HG03469 (cell line): ENCODE measurements at regions not wholly inside any gene's neighbourhood (a gene's known extent, or its start where the extent isn't known, plus 50 kb on each side); places are given as distances from the start of the nearest gene placed in this dataset.
"Not testable (repeated sequence)": the region's sequence is repeated elsewhere in the genome, so short reads cannot be mapped to it uniquely, and the experiment has no call there.

Source experiments
- ATAC-seq: cut with Tn5 transposase; IDR thresholded peaks from one replicate; pipeline ENCODE4 v1.9.1; 2021; ENCODE audit warnings: mild to moderate bottlenecking, moderate library complexity, moderate number of reproducible peaks; ENCODE audit not compliant: unreplicated experiment

DNA sequence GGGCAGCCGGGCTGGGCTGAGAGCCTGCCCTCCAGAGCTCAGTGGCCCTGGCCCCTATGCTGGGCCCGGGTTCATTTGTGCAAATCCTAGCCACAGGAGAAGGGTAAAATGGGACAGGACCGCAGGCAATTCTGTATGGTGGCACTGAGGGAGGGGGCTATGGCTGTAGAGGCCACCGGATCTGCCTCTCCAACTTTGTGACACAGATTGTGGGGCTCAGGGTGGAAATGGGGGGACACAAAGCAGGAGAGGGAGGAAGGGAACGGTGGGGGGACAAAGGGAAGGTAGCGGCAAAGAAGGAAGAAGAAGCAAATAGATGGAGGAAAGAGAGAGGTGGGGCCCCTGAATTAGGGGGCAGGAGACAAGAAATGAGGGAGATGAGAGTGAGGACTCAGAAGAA is 201.1 kb downstream of the SMAD2 start:
- ATAC-seq, result no peak

DNA sequence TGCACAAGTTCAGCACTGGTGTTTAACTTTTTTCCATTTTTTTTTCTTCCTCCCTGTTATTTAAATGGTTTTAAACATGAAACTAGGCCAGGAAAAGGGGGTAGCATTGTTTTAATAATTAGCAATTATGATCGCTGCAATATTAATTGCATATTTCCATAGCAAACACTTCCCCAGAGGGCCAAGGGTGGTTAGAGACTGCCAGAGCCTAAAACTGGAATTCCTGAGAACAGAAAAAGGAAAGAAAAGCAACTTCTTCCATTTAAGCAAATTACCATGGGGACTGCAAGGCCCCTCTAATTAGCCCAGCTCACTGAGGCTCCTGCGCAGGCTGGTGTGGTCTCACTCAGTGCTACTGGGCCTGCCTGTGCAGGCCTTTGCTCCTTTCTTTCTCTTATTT is 201.5 kb downstream of the SMAD2 start:
- no peak for ATAC-seq

DNA sequence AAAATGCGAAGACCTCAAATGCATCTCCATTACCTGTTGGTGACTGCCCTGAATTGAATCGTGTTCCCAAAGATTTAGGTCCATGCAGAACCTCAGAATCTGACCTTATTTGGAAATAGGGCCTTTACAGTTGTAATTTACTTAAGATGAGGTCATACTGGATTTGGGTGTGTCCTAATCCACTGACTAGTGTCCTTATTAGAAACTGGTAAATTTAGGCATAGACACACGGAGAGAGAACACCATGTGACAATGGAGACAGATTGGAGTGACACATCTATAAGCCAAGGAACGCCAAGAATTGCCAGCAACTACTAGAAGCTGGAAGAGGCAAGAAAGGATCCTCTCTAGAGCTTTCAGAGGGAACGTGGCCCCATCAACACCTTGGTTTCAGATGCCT is 203.1 kb downstream of the SMAD2 start:
- ATAC-seq, result no peak

DNA sequence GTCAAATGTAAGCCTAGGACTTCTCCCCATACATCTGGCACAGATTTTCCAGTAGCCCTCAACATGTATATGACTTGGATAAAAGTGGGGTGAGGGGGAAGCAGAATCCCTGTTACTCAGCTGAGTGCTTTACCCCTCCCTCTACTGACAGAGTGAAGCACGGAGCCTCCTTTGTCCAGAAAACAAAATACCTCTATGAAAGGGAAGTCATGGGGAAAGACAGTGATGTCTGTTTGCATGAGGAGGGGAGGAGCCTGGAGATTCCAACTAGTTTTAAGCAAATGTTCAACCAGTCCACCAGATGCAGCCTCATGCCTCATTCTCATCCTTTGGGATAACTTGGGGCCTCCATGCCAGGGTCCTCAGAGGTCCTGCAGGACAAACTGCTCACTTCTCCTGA is 203.9 kb downstream of the SMAD2 start:
- no peak for ATAC-seq

DNA sequence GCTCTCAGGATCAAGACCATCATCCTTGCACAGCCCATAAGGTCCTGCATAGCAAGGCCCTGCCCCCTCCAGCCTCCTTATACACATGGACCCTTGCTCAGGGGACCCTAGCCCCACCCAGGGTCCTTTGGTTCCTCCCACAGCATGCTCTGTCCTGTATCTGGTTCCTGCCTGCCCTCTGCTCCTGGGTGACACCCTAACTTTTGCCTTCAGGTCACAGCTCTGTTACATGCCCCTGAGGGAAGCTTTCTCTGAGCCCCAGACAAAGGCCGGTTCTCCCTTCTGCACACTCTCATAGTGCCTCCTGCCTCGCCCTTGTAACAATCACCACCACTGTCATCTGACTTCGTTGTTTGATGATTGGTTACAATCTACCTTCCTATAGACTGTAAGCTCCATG is 204.8 kb downstream of the SMAD2 start:
- no peak for ATAC-seq

DNA sequence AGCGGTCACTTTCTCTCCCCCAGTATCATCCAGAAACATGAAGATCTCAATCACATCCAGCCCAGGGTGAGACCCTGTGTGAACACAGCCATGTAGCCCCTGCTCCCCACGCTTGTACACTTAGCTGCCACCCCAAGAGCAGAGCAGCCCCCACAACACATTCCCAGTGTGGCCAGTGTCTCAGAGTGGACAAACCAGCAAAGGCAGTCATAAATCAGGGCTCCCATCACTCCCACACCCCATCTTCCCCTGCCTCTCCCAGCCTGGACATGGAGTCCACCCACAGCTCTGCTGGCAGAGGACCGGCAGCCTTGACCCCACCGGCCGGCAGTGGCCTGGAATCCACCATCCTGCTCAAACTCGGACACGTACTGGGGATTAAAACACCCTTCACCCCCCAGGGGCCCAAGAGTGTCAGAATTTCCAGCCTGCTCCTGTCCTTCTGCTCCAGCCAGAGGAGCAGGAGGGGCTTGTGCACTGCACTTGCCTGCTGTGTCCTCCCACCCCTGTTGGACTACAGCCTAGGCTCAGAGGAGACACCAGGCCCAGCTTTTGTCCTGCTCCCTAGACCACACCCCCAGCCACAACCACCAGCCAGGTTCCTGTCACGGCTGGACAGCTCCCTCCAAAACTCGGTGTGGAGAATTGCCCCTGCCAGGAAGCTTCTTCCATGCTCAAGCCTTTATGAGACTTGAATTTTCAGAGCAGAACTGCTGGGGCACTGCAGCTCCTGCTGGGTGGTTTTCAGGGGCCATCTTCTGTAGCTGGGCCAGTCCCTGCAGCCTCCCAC is 206.1 kb downstream of the SMAD2 start:
- no peak for ATAC-seq

DNA sequence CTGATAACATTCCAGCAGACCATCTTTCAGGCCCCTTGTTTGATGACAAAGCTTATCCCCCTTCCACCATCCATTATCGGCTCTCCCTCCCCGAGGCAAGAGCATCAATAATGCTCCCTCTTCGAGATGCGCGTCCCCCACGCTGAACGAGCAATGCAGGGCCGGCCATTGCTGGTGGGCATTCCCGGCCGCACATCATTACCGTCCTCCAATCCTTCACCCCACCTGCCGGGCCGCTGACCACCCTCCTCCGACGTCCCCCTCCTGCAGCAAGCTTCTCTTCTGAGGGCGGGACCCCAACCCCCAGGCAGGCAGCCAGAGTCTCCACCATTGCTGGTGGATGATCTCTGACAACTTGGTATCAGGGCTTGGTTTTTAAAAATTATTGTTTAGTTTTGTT is 208.6 kb downstream of the SMAD2 start:
- ATAC-seq, result no peak

DNA sequence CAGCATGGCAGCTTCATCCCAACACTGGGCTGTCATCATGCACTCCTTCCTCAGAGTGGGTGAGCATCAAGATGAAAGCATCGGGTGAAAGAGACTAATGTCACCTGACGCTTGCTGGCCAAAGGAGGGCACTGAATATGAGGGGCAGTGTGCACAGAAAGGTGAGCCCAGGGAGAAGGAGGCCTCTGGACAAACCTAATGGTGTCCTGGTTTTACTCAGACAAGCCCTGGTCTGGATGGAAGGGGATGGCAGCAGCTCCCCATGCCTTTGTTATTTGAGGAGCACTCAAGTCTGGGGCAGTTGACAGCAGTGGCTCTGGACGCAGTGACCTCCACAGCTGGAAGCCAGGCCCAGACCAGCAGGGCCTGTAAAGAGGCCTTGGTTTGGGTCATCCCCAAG is 209.7 kb downstream of the SMAD2 start:
- ATAC-seq, result no peak

DNA sequence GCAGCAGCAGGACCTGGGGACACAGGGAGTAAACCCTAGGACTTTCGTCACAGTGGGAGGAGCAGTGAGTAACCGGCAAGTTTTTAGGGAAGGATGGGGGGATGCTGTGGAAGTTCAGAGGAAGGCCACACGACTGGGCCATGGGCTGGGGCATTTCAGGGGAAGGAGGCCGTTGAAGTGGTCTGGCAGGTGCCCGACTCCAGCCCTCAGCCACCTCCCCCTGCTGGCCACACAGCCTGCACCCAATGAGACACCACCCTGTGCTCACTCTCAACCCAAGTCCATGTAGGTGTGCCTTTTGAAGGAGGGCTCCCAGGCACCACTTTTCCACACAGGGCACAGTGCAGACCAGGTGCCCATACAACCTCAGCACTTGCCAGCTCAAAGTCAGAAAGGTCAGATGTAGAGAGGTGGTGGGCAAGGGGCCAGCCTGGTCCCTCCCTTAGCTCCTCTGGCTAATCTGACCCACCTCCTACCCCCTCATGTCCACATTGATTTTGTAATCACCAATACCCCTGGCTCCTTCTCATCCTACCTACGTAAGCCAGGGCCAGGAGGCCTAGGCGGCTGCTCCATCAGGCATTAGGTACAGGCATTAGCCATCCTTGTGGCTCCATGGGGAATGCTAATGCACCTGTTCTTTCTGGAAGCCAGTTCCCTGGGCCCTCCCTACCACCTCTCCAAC is 211.2 kb downstream of the SMAD2 start:
- ATAC-seq, result no peak

DNA sequence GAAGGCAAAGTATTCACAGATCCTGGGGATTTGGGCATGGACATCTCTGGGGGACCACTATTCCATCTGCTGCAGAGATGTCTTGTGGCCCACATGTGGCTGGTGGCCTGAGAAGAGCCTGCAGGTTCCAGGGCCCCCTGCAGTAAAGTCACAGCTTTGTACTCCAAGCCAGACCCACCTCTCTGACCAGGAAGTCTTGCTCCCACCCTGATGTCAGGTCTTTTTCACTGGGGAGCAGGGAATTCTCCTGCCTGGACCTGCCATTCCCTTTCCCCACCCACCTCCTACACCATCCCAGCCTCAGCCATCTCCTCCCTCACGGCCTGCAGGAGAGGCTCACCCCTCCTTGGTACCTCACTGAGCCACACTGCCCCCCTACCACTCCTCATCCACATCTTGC is 211.8 kb downstream of the SMAD2 start:
- no peak for ATAC-seq

DNA sequence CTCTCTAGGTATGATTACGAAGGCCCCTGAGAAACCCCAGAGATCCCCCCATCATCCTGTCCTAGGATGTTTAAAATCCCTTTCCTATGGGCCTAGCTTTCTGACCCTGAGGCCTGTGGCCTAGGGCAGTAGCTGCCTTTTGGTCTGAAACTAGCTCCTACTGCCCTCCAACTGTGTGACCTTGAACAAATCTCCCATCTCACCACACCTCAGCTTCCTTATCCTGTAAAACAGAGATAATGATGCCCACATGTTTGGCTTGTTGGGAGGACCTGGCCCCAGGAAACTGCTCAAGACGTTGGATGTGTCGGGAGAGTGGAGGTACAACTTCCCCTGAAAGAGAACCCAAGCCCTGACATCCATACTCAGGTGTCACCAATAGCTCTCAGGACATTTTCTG is 213.2 kb downstream of the SMAD2 start:
- ATAC-seq, result no peak

DNA sequence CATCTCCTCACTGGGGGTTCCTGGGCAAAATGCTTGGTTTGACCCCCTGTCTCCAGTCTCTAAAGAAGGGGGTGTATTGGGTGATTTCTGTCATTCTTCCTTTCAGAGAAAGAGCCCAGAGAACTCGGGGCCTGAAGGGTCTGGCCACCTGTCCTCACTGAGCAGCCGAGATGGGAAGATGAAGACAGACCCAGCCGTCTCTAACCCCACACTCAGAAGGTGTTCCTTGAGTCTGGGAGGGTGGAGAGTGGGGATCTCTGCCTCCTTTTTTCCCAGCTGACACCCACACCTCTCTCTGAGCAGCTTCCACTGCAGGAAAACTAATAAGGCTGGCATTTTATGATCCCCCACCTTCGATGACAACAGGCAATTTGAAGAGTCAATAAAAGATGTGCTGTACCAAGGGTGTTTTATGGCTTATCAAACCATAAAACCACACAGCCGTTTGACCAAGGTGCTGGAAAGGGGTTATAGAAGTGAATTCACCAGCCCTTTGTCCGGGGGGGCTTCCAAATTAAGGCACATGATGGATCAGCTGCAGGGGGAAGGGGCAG is 213.8 kb downstream of the SMAD2 start:
- ATAC-seq, result no peak

DNA sequence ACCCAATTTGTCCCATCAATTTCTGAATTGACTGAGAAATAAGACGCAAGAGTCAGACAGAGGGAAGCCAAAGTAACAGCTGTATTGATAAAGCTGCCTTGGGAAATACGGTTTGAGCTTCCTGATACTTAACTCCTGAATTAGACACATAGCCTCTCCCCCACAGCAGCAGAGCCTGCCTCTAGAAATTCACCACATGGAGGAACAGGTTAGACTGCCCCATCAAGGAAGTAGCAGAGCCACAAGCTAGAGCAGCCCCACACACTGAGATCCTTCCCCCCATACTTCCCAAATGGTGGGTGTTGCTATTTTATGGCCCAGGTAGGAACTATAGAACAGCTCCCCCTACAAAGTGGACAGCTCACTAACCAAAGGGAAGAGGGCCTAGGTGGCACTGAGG is 220.0 kb downstream of the SMAD2 start:
- no peak for ATAC-seq

DNA sequence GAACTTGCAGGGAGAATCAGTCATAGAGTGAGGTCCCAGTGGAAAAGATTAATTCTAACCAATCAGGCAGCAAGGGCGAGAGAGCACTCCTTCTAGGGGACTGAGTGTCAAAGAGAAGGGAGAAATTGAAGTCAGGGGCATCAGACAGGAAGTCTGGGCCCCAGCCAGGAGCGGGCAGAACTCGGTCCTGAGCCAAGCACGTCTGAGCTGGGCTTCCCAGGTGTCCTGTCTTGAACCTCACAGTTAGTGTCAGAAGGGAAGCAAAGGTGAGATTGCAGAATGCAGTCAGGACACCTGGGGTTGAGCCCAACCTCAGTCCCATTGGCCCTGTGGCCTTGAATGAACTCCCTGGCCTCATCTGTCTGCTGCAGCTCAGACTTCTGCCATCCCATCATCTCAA is 220.9 kb downstream of the SMAD2 start:
- no peak for ATAC-seq

DNA sequence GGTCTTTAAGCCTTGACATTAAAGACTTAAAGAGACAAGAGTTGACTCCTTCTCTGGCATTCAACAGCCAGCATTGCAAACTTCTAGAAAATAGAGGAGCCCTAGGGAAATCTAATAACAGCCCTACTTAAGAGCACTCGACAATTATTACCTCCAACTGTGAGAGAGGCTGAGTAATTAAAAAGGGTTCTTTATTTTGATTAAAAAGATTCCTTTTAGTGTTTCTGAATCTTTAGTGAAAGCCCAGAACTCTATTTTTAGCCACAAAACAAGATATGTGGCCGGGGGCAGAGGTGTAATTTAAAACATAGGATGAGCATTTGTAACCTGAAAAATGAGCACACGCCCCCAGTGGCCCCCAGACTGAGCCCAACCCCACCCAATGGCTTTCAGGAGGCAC is 222.3 kb downstream of the SMAD2 start:
- ATAC-seq, result no peak

DNA sequence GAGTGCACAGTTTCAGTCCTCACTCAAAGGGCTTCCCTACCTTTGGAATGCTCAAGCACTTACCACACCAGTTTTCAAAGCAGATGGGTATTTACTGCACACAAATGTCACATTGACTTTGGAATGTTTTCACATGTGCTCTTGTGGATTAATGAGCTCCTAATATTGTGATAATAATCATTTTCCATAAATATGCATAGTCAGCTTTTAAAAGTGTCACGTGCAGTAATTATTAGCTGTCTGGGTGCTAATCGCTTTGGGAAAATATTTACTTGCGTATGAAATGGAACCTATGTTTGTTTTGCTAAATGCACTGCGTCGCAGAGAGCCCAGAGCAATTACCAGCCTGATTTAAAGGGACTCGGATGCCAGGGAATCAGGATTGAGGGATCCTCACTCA is 229.3 kb downstream of the SMAD2 start:
- ATAC-seq, result no peak

DNA sequence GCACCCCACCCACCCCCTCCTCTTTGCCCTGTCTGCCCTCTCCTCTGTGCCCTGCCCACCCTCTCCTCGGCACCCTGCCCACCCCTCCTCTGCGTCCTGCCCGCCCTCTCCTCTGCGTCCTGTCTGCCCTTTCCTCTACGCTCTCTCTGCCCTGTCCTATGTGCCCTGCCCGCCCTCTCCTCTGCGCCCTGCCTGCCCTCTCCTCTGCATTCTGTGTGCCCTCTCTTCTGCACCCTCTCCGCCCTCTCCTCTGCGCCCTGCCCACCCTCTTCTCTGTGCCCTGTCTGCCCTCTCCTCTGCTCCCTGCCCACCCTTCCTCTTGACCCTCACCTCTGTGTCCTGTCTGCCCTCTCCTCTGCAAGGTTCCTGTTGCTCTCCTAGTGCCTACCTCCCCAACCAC is 233.6 kb downstream of the SMAD2 start:
- no peak for ATAC-seq

DNA sequence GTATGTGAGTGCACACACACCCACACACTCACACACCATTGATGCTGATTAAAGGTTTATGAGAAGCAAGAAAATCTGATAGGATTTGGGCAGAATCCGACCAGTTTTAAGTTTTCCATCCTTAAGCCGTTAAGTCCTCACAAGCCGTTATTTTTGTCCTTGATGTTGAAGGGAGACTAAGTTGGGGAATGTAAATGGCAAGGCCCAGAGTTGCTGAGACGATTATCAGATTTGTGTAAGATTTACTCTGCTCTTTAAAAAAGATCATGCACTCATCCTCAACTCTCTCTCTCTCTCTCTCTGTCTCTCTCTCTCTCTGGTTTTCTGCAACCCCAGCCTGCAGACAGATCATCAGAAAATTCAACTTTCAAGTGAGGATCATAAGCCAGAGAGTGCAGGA is 238.8 kb downstream of the SMAD2 start:
- no peak for ATAC-seq

DNA sequence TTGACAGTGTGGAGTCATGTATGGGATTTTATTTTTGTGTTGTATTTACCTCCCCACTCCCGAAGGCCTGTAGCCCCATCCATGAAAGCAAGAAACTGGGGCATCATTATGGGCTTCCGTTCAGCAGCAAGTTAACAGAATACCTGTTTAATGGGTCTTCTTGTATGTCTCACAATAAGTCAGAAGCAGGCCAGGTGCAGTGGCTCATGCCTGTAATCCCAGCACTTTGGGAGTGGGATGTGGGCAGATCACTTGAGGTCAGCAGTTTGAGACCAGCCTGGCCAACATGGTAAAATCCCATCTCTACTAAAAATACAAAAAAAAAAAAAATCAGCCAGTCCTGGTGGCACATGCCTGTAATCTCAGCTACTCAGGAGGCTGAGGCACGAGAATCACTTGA is 239.7 kb downstream of the SMAD2 start:
- not testable (repeated sequence) for ATAC-seq

DNA sequence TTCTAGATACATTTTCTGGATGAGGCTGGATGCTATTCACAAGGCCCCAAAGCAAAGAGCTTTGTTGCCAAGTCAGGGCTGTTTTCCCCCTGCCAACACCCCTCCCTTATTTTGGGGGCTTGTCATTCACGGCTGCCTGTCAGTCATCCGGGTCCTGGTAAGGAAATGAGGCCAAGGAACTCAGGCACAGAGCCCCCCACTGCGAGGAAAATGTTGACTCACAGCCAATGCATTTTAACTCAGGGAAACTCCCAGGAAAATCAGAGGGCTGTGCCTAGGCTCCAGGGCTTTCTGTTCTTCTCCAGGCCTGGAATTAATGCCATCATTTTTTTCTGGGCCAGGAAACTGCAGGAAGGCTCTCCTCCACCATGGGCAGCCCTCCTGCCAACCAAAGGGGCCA is 241.1 kb downstream of the SMAD2 start:
- no peak for ATAC-seq

DNA sequence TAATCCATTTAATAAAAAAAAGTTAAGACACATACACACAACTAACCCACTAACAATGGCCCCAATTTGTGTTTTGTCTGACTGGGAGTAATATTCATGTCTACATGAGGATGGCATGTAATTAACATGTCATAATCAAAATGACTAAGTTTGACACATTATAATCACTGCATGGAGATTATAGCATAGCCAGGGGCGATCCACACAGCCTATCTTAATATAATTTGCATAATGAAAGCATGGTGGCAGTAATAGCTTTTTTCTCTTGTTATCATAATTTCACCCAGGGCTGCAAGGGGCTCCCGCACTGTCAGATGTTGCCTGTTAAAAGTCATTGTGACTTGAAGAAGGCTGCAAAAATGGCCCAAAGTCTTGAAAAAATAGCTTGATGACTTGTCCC is 243.7 kb downstream of the SMAD2 start:
- no peak for ATAC-seq

DNA sequence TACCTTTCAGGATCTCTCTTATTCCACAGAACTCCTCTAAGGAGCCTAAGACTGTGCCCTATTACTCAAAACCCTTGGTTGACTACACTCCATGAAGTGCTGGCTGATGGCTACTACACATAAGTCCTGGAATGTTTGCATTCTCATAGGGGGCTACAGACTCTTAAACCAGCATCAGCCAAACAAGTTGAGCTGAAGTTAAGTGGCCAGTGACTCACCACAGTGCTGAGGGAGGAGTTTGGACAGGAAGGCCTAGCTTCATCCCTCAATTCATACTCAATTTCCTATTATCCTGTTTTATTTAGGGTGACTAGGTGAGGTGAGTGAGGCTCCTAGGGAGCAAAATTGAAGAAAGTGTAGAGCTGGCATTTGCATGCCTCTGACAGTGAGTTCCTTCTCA is 246.7 kb downstream of the SMAD2 start:
- ATAC-seq, result no peak
